PC-3 (cell line): ENCODE measurements at regions not wholly inside any gene's neighbourhood (a gene's known extent, or its start where the extent isn't known, plus 50 kb on each side); places are given as distances from the start of the nearest gene placed in this dataset.

Experiments used
- ATAC-seq: fragments of 200-7000 bp; cut with Tn5 transposase; 2 replicates; pipeline ENCODE4 v1.9.1; 2020; ENCODE audit warnings: mild to moderate bottlenecking, moderate library complexity
- BruUV-seq: library from RNA; stranded (reverse); fragments of 400-500 nt; replicated peaks from 2 replicates; lab custom pipeline; 2021; lab: Mats Ljungman, UMichigan
- CTCF ChIA-PET: fragments of 300-600 bp; sonication (Branson Sonifier 250); formaldehyde crosslinking; loops from one replicate; lab custom pipeline; 2022; ENCODE audit warnings: antibody characterized with exemption; lab: Charles Lee
- POLR2A ChIA-PET: fragments of 300-600 bp; sonication (Branson Sonifier 250); formaldehyde crosslinking; loops from one replicate; lab custom pipeline; 2022; ENCODE audit warnings: antibody characterized with exemption; ENCODE audit not compliant: unreplicated experiment; lab: Charles Lee
- DNase-seq: peaks from one replicate; pipeline ENCODE4 v3.0.0-alpha.2; 2015
- H2AFZ ChIP-seq: fragments of 300-600 bp; sonication (generic); 2 replicates; pipeline ENCODE4 v1.6.0; 2016; ENCODE audit warnings: antibody characterized with exemption, low read length
- H3F3A ChIP-seq: fragments of 300-600 bp; sonication (generic); one replicate; pipeline ENCODE4 v1.6.0; 2017; ENCODE audit warnings: antibody characterized with exemption, low read length, control low read depth, mild to moderate bottlenecking; ENCODE audit not compliant: unreplicated experiment
- H3K27ac ChIP-seq: fragments of 300-600 bp; sonication (generic); 2 replicates; pipeline ENCODE4 v1.5.1; 2016; ENCODE audit warnings: mild to moderate bottlenecking, low read length
- H3K27me3 ChIP-seq: fragments of 300-600 bp; sonication (generic); 2 replicates; pipeline ENCODE4 v1.6.1; 2016; ENCODE audit warnings: low read length, mixed read lengths
- H3K36me3 ChIP-seq: fragments of 300-600 bp; sonication (generic); 2 replicates; pipeline ENCODE4 v1.6.1; 2016; ENCODE audit warnings: low read depth, mixed run types, low read length, mixed read lengths
- H3K4me1 ChIP-seq: fragments of 300-600 bp; sonication (generic); 2 replicates; pipeline ENCODE4 v1.5.1; 2016; ENCODE audit warnings: low read length; ENCODE audit not compliant: insufficient read depth
- H3K4me2 ChIP-seq: fragments of 300-600 bp; sonication (generic); 2 replicates; pipeline ENCODE4 v1.6.0; 2016; ENCODE audit warnings: low read length
- H3K4me3 ChIP-seq: fragments of 300-600 bp; sonication (generic); 2 replicates; pipeline ENCODE4 v1.5.1; 2016; ENCODE audit warnings: mild to moderate bottlenecking, low read length, mixed read lengths
- H3K79me2 ChIP-seq: fragments of 300-600 bp; sonication (generic); 2 replicates; pipeline ENCODE4 v1.6.1; 2017; ENCODE audit warnings: low read length, mixed read lengths
- H3K9ac ChIP-seq: fragments of 300-600 bp; sonication (generic); 2 replicates; pipeline ENCODE4 v1.6.0; 2016; ENCODE audit warnings: mild to moderate bottlenecking, low read length
- H3K9me2 ChIP-seq: fragments of 300-600 bp; sonication (generic); replicated peaks from 2 replicates; pipeline ENCODE4 v1.6.1; 2016; ENCODE audit warnings: mixed run types, low read length, mixed read lengths
- H3K9me3 ChIP-seq: fragments of 300-600 bp; sonication (generic); 2 replicates; pipeline ENCODE4 v1.6.1; 2016; ENCODE audit warnings: low read length, mixed read lengths
- H4K20me1 ChIP-seq: fragments of 300-600 bp; sonication (generic); 2 replicates; pipeline ENCODE4 v1.6.1; 2016; ENCODE audit warnings: low read length, mixed read lengths
- CTCF ChIP-seq: fragments of 300-600 bp; sonication (generic); conservative IDR thresholded peaks from 2 replicates; pipeline ENCODE4 v1.5.1; 2017; ENCODE audit warnings: antibody characterized with exemption, low read depth, mild to moderate bottlenecking, low read length
- EZH2 ChIP-seq: fragments of 300-600 bp; sonication (generic); IDR thresholded peaks from one replicate; pipeline ENCODE4 v1.6.1; 2017; ENCODE audit warnings: antibody characterized with exemption, mild to moderate bottlenecking, low read length; ENCODE audit not compliant: unreplicated experiment
- EZH2phosphoT487 ChIP-seq: fragments of 300-600 bp; sonication (generic); IDR thresholded peaks from 2 replicates; pipeline ENCODE4 v1.6.1; 2018; ENCODE audit warnings: mild to moderate bottlenecking, antibody characterized with exemption, low read length, borderline replicate concordance
- intact Hi-C: fragments of 100-400 bp; cut with micrococcal nuclease; formaldehyde crosslinking; loops from 2 replicates; pipeline ENCODE4 v1.9.0; 2023

DNA sequence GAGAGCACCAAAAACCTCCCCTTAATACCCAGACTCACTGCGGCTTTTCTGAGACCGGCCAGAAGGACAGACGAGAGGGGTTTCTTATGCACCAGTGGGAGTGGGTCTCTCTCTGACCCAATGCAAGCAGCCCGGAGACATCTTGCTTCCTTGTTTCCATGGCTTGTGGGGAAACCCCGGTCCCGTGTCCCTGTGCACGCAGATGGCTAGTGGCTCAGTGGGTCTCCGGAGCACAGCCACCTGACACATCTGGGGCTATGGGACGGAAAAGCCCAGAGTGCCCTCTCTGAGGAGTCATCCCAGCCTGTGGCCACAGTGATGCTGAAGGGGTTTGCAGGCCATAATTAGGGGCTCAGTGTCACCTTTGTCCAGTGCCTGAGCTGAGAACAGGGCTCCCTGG lies 197.6 kb downstream of the PHETA1 start:
- CTCF ChIA-PET = no interaction called here
- Histone ChIP-seq H4K20me1 (no peaks in the 10 kb centered on the region), H3K9ac (no peak overlapping the region), H3K27ac (no peak overlapping the region), H3F3A (no peaks in the 10 kb centered on the region), H3K4me3 (no peak overlapping the region), H2AFZ (no peak overlapping the region), H3K36me3 (no peaks in the 10 kb centered on the region), H3K27me3 (peaks cover 68% of the 10 kb centered on the region), H3K4me2 (no peak overlapping the region), H3K9me2 (no peaks in the 10 kb centered on the region), H3K79me2 (no peaks in the 10 kb centered on the region), H3K4me1 (peaks cover 8% of the 10 kb centered on the region), H3K9me3 (no peaks in the 10 kb centered on the region)
- no TSS peak for BruUV-seq
- DNase-seq = no peak
- TF ChIP-seq EZH2 (no peak), EZH2phosphoT487 (no peak), CTCF (no peak)
- intact Hi-C loops = loop anchor here (5.0 kb wide), 1 partner anchor 234 kb away; no protein-coding TSS in a partner anchor
- ATAC-seq = no peak
- POLR2A ChIA-PET = no interaction called here

- no peak for ATAC-seq
- Histone ChIP-seq H3K9me3 (no peaks in the 10 kb centered on the region), H3K9ac (no peak overlapping the region), H3K27ac (no peak overlapping the region), H3K27me3 (peaks cover 73% of the 10 kb centered on the region), H3K4me2 (no peak overlapping the region), H3K79me2 (no peaks in the 10 kb centered on the region), H3K4me1 (peaks cover 8% of the 10 kb centered on the region), H3K4me3 (no peak overlapping the region), H2AFZ (no peak overlapping the region), H3F3A (no peaks in the 10 kb centered on the region), H3K9me2 (no peaks in the 10 kb centered on the region), H4K20me1 (no peaks in the 10 kb centered on the region), H3K36me3 (no peaks in the 10 kb centered on the region)
- no TSS peak for BruUV-seq
- DNase-seq = no peak
- intact Hi-C loops = loop anchor here (5.0 kb wide), 1 partner anchor 233 kb away; no protein-coding TSS in a partner anchor
- ChIA-PET POLR2A (no interaction called here), CTCF (no interaction called here)
- no peak for TF ChIP-seq CTCF
- TF ChIP-seq EZH2 = no peak
- TF ChIP-seq EZH2phosphoT487 = no peak
Observed at GRCh38 chr12:111170543-111170942, 198.4 kb downstream of the PHETA1 start.

- ChIA-PET CTCF (no interaction called here), POLR2A (no interaction called here)
- no peak overlapping the region for H3K4me3 ChIP-seq
- no peak for TF ChIP-seq CTCF
- no peak overlapping the region for H3K4me2 ChIP-seq
- no peaks in the 10 kb centered on the region for H3K9me3 ChIP-seq
- H3K9me2 ChIP-seq = no peaks in the 10 kb centered on the region
- no peaks in the 10 kb centered on the region for H4K20me1 ChIP-seq
- no peaks in the 10 kb centered on the region for H3K36me3 ChIP-seq
- H3K9ac ChIP-seq = no peak overlapping the region
- no peak overlapping the region for H2AFZ ChIP-seq
- no peaks in the 10 kb centered on the region for H3K79me2 ChIP-seq
- ATAC-seq (no peak), DNase-seq (no peak)
- H3K27me3 ChIP-seq = peaks cover 82% of the 10 kb centered on the region
- no peak overlapping the region for H3K27ac ChIP-seq
- intact Hi-C loops = no loop called here
- no TSS peak for BruUV-seq
- H3K4me1 ChIP-seq = peaks cover 7% of the 10 kb centered on the region
- no peaks in the 10 kb centered on the region for H3F3A ChIP-seq
Observed at GRCh38 chr12:111169456-111169855, 199.4 kb downstream of the PHETA1 start.
